ENCODE measurements at regions not wholly inside any gene's neighbourhood (a gene's known extent, or its start where the extent isn't known, plus 50 kb on each side); places are given as distances from the start of the nearest gene placed in this dataset.

GRCh38 chr5:28254846-28255245, 1216.5 kb upstream of the CDH9 start:
- ATAC-seq, result no peak
- H3K4me1 ChIP-seq, result no peaks in the 10 kb centered on the region
- no peak for DNase-seq
- intact Hi-C loops (cut with DNase I), result no loop called here
- no peaks in the 10 kb centered on the region for H3K36me3 ChIP-seq (replicated peaks in 1 of 2; ENCODE audit: insufficient read depth in 1 of 2, low read depth in 2 of 2)
- H3K27ac ChIP-seq, result no peak overlapping the region
- no peaks in the 10 kb centered on the region for H3K9me3 ChIP-seq
- no peak overlapping the region for H3K4me3 ChIP-seq
- TF ChIP-seq POLR2A (IDR thresholded peaks at IDR 0.05), result no peak
- H3K27me3 ChIP-seq, result no peaks in the 10 kb centered on the region

DNA sequence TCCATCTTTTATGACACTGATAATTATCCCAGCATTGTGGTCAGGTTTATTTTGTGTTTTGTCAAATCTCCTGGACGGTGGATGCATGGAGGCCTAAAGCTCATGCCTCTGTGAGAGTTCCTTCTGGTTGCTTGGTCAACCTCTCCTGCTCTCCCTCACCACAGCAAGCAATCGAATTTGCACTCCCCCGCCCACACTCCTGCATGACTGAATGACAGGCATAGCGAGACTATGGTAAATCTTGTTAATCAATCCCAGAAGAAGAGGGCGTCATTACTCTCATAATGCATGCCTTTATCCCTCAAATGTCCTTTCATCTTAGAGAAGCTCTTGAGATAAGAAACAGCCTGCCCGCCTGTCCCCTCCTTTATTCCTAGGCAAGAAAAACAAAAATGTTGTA, 1215.0 kb upstream of the CDH9 start:
- Histone ChIP-seq H3K4me1 (no peaks in the 10 kb centered on the region), H3K4me3 (no peak overlapping the region), H3K9me3 (no peaks in the 10 kb centered on the region), H3K27me3 (no peaks in the 10 kb centered on the region), H3K27ac (no peak overlapping the region), H3K36me3 (replicated peaks in 1 of 2; ENCODE audit: insufficient read depth in 1 of 2, low read depth in 2 of 2) (no peaks in the 10 kb centered on the region)
- 55 to 59% methylated on average over 6 of the region's 6 CpGs for WGBS, 2 donors
- ATAC-seq (no peak), DNase-seq (no peak)
- TF ChIP-seq POLR2A (IDR thresholded peaks at IDR 0.05), result no peak
- TF ChIP-seq, protein P1, sequence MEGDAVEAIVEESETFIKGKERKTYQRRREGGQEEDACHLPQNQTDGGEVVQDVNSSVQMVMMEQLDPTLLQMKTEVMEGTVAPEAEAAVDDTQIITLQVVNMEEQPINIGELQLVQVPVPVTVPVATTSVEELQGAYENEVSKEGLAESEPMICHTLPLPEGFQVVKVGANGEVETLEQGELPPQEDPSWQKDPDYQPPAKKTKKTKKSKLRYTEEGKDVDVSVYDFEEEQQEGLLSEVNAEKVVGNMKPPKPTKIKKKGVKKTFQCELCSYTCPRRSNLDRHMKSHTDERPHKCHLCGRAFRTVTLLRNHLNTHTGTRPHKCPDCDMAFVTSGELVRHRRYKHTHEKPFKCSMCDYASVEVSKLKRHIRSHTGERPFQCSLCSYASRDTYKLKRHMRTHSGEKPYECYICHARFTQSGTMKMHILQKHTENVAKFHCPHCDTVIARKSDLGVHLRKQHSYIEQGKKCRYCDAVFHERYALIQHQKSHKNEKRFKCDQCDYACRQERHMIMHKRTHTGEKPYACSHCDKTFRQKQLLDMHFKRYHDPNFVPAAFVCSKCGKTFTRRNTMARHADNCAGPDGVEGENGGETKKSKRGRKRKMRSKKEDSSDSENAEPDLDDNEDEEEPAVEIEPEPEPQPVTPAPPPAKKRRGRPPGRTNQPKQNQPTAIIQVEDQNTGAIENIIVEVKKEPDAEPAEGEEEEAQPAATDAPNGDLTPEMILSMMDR (IDR thresholded peaks at IDR 0.05), result no peak
- intact Hi-C loops (cut with DNase I), result no loop called here

- TF ChIP-seq, protein P1 (IDR thresholded peaks at IDR 0.05), result no peak
- no peak for TF ChIP-seq POLR2A (IDR thresholded peaks at IDR 0.05)
Observed at GRCh38 chr5:28249771-28250415, 1211.5 kb upstream of the CDH9 start.

DNA sequence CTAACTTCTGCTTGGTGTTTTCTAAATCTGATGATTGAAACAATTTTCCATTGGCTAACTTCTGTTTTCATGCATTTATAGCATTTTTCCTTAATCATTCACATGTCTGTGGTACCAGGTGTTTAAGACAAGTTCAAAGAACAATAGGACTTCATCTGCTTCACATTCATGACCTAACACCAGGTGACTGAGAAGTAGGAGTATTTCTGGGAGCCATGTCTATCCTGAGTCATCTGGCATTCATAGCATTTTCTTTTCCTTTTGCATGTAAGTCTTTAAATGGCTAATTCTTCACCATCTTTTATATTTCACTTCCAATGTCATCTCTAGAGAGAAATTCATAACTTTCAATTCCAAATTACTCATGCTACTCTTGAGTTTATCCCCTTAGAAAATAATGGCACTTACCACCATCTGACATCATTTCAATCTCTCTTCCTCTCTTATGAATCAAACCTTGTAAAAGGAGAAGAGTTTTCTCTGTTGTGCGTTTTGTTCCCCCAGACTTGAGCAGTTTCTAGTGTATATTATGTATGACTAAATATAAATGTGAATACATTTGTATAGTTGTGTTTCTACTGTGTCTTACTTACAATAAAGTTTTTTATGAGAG, 1196.1 kb upstream of the CDH9 start:
- ATAC-seq (no peak), DNase-seq (no peak)
- Histone ChIP-seq H3K27me3 (no peaks in the 10 kb centered on the region), H3K4me3 (no peak overlapping the region), H3K27ac (no peak overlapping the region), H3K36me3 (replicated peaks in 1 of 2; ENCODE audit: insufficient read depth in 1 of 2, low read depth in 2 of 2) (no peaks in the 10 kb centered on the region), H3K9me3 (no peaks in the 10 kb centered on the region), H3K4me1 (no peaks in the 10 kb centered on the region)
- 45 to 50% methylated on average over 1 of the region's 1 CpG for WGBS, 2 donors
- intact Hi-C loops (cut with DNase I), result no loop called here
- TF ChIP-seq, protein P1 (IDR thresholded peaks at IDR 0.05), result no peak
- TF ChIP-seq POLR2A (IDR thresholded peaks at IDR 0.05), result no peak

More at GRCh38 chr5:28249771-28250415, 1211.5 kb upstream of the CDH9 start:
- intact Hi-C loops (cut with DNase I), result no loop called here
- Histone ChIP-seq H3K4me1 (no peaks in the 10 kb centered on the region), H3K27me3 (no peaks in the 10 kb centered on the region), H3K9me3 (no peaks in the 10 kb centered on the region), H3K4me3 (no peak overlapping the region), H3K36me3 (replicated peaks in 1 of 2; ENCODE audit: insufficient read depth in 1 of 2, low read depth in 2 of 2) (no peaks in the 10 kb centered on the region), H3K27ac (no peak overlapping the region)
- ATAC-seq (no peak), DNase-seq (no peak)
- 44 to 46% methylated on average over 5 of the region's 5 CpGs for WGBS, 2 donors

GRCh38 chr5:28226407-28226806, 1188.0 kb upstream of the CDH9 start:
- Histone ChIP-seq H3K9me3 (no peaks in the 10 kb centered on the region), H3K4me1 (no peaks in the 10 kb centered on the region), H3K27ac (no peak overlapping the region), H3K27me3 (no peaks in the 10 kb centered on the region), H3K36me3 (replicated peaks in 1 of 2; ENCODE audit: insufficient read depth in 1 of 2, low read depth in 2 of 2) (no peaks in the 10 kb centered on the region), H3K4me3 (no peak overlapping the region)
- no peak for ATAC-seq
- intact Hi-C loops (cut with DNase I), result no loop called here
- no peak for DNase-seq
- no peak for TF ChIP-seq POLR2A (IDR thresholded peaks at IDR 0.05)
- TF ChIP-seq, protein P1 (IDR thresholded peaks at IDR 0.05), result no peak
- WGBS, 2 donors, result 64 to 73% methylated on average over 3 of the region's 3 CpGs

Data from body of pancreas (tissue), 4 donors.